Epithelial cell of proximal tubule (primary cell): ENCODE measurements at regions not wholly inside any gene's neighbourhood (a gene's known extent, or its start where the extent isn't known, plus 50 kb on each side); places are given as distances from the start of the nearest gene placed in this dataset.

Source experiments
- DNase-seq: peaks from one replicate; pipeline ENCODE4 v3.0.0-alpha.2; 2011; ENCODE audit warnings: low read depth
- H3K4me3 ChIP-seq: 2 replicates; pipeline ENCODE4 v1.5.1; 2011; ENCODE audit warnings: low read depth, mild to moderate bottlenecking, low read length
- CTCF ChIP-seq: conservative IDR thresholded peaks from 2 replicates; pipeline ENCODE4 v1.5.1; 2012; ENCODE audit warnings: low read depth, mild to moderate bottlenecking, low read length

GRCh38 chr9:118187408-118187807 lies 483.2 kb downstream of the TLR4 start:
- TF ChIP-seq CTCF = no peak
- no peak for DNase-seq

GRCh38 chr9:118189615-118190014 lies 485.4 kb downstream of the TLR4 start:
- TF ChIP-seq CTCF = no peak
- no peak for DNase-seq
- H3K4me3 ChIP-seq = no peak overlapping the region

More at GRCh38 chr9:118187408-118187807, 483.2 kb downstream of the TLR4 start:
- no peak overlapping the region for H3K4me3 ChIP-seq

GRCh38 chr9:118192807-118193206 lies 488.6 kb downstream of the TLR4 start:
- DNase-seq = no peak
- no peak for TF ChIP-seq CTCF
- no peak overlapping the region for H3K4me3 ChIP-seq

- no peak for TF ChIP-seq CTCF
- no peak for DNase-seq
- H3K4me3 ChIP-seq = no peak overlapping the region
These were observed 505.1 kb downstream of the TLR4 start for GRCh38 chr9:118209343-118209742.

- peak; percentile 33 for TF ChIP-seq CTCF
- no peak for DNase-seq
These were observed 511.3 kb downstream of the TLR4 start for GRCh38 chr9:118215549-118215948.

GRCh38 chr9:118222375-118222774 lies 518.2 kb downstream of the TLR4 start:
- peak; percentile 70 for TF ChIP-seq CTCF
- DNase-seq = peak; percentile 29
- H3K4me3 ChIP-seq = no peak overlapping the region

More at GRCh38 chr9:118215549-118215948, 511.3 kb downstream of the TLR4 start:
- no peak overlapping the region for H3K4me3 ChIP-seq

GRCh38 chr9:118223111-118223510 lies 518.9 kb downstream of the TLR4 start:
- TF ChIP-seq CTCF = no peak
- no peak for DNase-seq
- H3K4me3 ChIP-seq = no peak overlapping the region
